Fibroblast of skin of right biceps (primary cell): ENCODE measurements at regions not wholly inside any gene's neighbourhood (a gene's known extent, or its start where the extent isn't known, plus 50 kb on each side); places are given as distances from the start of the nearest gene placed in this dataset.
"Not testable (repeated sequence)": the region's sequence is repeated elsewhere in the genome, so short reads cannot be mapped to it uniquely, and the experiment has no call there.

ENCODE experiments used
- DNase-seq: peaks from one replicate; pipeline ENCODE4 v3.0.0-alpha.2; 2013

DNA sequence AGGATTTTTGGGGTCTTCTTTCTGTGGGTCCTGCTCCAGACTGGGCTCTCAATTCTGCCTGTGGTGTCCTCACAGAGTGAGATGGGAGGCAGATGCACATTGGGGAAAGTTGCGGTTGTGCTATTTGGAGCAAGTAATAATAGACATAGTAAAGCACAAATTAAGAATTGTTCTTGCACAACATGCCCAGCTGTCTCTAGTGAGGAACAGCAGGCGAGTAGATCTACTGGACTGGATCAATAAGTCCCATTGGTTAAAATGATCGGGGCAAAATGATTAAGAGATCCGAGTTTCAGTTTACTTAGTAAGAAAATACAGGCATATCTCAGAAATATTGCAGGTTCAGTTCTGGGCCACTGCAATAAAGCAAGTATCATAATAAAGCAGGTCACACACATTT, 448.3 kb upstream of the PROX1 start:
- DNase-seq: no peak

- DNase-seq: no peak
Observed at GRCh38 chr1:213541641-213542040, 446.1 kb upstream of the PROX1 start.

DNA sequence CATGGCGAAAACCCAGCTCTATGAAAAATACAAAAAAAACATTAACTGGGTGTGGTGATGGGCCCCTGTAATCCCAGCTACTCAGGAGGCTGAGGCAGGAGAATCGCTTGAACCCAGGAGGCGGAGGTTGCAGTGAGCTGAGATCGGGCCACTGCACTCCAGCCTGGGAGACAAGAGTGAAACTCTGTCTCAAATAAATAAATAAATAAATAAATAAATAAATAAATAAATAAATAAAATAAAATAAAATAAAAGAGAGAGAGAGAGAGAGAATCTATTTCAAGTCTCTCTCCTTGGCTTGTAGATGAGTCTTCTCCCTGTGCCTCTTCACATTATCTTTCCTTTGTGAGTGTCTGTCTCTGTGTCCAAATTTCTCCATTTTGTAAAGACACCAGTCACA, 442.6 kb upstream of the PROX1 start:
- not testable (repeated sequence) for DNase-seq

- DNase-seq: no peak
Observed at GRCh38 chr1:213549982-213550381, 437.8 kb upstream of the PROX1 start.

DNA sequence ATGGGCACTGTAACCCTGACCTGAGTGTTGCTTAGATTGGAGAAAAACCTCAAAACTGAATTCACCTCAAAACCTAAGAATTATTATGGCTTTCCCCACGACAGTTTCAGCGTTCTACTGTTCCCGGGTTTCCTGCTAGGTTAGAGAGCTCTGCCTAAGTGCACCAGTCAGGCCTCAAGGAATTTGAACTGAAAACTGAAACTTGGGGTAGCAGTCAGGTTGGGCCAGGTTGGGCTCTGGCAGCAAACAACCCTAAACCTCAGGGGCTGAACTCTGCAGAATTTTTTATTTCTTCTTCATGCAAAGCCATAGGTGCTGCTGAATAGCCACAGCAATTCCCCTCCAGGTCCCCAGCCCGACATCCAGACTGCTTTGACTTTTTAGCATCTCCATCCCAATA, 437.0 kb upstream of the PROX1 start:
- DNase-seq: no peak

GRCh38 chr1:213552045-213552444, 435.7 kb upstream of the PROX1 start:
- no peak for DNase-seq

DNA sequence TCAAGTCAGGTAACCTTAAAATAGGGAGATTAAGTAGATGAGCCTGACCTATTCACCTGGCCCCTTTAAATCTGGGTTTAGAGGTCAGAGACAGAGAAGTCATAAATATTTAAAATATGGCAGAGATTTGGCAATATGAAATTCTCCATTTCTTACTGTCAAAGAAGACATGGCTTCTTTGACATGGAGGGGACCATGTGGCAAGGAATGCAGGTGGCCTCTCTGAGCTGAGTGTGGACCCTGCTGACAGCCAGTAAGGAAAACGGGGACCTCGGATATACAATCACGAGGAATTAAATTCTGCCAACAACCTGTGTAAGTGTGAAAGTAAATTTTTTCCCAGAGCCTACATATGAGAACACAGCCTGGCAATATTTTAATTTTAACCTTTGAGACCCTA, 427.5 kb upstream of the PROX1 start:
- no peak for DNase-seq

- DNase-seq: no peak
Observed at GRCh38 chr1:213561870-213562269, 425.9 kb upstream of the PROX1 start.

DNA sequence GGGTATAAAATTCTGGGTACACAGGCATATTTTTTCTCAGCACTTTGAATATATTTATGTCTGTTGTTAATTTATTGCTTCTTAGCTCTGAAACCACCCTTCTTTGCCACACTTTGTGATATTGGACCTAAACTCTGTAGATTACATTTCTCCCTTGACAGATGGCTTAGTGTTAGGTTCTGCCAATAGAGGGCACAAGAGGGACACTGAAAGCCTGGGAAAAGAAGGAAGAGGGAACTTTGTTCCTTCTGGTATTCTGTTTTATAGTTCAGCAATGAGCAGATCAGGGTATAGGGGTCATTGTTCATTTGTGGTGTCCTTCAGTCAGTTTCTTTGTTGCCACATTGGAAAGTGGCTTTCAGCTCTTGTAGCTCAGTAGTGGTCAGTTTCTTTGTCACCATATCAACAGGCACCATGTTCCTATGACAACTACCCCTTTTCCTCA, 423.5 kb upstream of the PROX1 start:
- DNase-seq: no peak

GRCh38 chr1:213568929-213569815, 418.6 kb upstream of the PROX1 start:
- DNase-seq: no peak

- DNase-seq: no peak
Observed at GRCh38 chr1:213569816-213570150, 418.0 kb upstream of the PROX1 start.

GRCh38 chr1:213570487-213570886, 417.3 kb upstream of the PROX1 start:
- no peak for DNase-seq

DNA sequence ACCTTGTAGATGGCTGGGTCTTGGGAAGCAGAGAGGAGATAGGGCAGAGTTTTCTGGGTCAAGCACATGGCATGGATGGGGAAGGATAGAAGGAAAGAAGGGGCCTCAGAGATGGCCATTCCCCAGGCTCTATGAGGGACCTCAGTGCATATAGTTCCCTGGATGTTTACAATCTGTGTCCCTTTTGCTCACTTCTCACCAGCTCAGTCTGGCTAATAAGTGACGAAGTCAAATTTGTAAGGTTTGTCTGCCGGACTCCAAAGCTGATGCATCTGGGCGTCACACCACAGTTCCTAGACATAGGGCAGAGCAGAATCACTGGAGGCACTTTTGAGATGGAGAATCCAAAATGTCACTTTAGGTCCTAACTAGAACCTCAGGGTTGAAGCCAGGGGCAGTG, 416.4 kb upstream of the PROX1 start:
- no peak for DNase-seq

GRCh38 chr1:213571843-213572242, 415.9 kb upstream of the PROX1 start:
- DNase-seq: no peak

DNA sequence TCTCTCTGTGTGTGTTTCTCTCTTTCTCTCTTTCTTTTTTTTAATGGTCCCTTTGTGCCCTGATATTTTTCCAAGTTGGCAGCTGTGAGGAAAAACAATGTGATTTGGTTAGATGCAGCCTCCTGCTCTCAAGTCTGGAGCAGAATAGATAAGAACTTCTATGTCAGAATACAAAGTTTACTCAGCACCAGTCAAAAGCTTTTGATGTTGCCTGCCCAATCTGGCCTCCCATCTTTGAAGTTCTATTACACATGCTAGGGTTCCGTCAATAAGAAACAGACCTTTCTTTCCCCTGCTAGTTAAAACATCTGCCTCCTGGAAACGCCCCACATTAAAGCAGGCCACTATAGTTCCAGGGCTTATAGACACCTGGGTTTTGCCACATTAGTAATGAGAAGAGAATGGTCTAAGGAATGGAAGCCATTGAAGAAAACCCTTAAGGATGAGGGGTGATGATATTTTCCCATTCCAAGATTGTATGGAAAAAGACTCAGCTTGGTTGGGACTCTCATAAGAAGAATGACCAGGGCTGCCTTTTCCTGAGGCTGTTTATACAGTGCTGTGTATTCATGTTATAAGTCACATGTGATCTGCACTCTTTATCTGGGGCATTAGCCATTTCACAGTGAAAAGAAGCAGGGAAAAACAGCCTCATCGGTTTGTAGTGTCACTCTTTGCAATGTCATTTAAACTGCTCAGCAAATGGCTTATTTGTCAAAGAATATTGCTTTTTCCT, 414.7 kb upstream of the PROX1 start:
- no peak for DNase-seq

- DNase-seq: no peak
Observed at GRCh38 chr1:213573648-213574009, 414.1 kb upstream of the PROX1 start.

DNA sequence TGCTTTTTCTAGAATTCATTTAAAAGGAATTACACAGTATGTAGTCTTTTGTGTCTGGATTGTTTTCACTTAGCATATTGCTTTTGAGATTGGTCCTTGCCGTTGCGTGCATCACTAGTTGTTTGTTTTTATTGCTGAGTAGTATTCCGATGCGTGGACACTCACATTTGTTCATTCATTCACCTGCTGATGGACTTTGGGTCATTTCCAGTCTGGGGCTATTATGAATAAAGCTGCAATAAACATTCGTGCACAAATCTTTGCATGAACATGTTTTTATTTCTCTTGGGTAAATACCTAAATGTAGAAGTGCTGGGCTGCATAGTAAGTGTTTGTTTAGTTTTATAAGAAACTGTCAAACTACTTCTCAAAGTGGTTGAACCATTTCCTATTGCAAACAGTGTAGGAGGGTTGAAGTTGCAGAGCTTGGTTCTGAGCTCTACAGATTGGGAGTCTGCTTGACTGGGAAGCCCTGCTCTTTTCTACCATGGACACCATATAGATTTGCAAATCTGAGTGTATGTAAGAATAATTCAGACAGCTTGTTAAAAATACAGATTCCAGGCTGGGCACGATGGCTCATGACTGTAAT, 404.7 kb upstream of the PROX1 start:
- no peak for DNase-seq

DNA sequence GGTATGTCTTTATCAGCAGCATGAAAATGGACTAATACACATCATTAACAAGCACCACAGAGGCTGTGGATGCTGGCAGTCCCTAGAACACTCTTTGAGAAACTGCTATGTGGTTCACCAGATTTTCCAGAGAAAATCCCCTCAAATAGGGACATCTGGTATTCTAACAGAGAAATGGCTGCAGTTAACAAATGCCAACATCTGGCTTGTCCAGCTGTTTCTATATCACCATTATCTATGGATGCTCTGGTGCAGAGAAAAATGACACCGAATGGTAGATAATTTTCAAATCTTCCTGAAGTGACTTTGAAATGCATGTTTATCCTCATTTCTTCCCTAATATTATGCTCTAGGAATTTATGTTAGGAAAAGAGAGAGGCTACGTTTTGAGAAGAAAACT, 403.5 kb upstream of the PROX1 start:
- no peak for DNase-seq

DNA sequence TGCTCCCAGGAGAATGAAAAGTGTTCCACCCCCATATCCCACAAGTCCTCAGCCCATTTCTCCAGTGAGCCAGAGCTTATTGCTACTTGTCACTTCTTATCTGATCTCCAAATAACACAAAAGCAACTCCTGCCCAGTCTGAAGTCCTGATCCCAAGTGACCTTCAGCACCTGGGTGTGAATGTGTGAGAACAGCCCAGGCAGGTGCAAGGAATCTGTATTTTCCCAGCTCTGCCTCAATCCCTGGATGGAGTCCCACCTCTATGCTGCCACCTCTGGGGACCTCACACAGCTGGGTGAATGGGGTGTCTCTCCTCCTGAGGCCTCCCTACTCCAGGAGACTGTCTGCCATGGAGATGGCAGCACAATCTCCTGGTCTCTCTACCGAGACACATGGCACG, 402.4 kb upstream of the PROX1 start:
- DNase-seq: no peak

DNA sequence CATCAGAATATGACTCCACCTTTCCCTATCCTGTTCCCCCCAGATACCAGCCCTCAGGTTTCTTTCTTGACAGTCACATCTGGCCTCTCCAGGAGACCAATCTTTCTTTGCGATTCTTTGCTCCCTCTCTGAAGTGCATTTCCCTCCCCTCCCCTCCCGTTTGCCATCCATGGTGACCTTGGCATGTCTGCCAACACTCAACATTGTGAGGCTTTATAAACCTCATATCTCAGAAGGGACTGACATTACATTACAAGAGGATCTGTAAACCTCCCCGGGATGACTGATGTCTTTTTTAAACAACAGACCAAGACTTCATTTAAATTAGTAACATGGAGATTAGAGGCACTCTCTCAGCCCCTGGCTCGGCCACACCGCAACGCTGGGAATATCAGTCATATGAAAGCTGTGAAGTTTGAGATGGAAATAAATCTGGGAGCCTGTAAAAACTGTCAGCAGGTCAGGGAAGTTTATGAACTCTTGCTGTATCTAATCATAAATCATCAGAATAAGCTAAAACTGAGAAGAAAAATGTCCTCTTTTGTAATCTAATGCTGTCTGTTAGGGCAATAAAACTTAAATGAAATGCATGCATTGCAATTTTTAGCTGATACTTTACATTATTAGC, 401.7 kb upstream of the PROX1 start:
- DNase-seq: no peak

DNA sequence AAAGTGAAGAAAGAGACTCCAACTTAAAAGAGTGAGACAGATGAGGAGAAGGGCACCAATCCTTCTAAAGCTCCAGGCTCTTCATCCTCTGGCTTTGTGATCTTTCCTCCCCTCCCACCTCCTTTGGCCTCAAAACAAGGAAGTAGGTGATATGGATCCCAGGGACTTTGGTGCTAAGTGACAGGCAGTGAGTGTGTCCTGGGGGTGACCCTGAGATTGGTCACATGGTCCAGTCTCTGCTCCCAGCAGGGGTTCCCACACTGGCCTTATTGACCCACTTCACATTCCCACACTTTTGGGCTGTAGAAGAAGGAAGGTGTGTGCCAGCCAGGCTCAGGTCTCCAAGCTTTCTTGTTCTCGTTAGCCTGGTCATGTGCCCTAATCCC, 401.2 kb upstream of the PROX1 start:
- DNase-seq: no peak

DNA sequence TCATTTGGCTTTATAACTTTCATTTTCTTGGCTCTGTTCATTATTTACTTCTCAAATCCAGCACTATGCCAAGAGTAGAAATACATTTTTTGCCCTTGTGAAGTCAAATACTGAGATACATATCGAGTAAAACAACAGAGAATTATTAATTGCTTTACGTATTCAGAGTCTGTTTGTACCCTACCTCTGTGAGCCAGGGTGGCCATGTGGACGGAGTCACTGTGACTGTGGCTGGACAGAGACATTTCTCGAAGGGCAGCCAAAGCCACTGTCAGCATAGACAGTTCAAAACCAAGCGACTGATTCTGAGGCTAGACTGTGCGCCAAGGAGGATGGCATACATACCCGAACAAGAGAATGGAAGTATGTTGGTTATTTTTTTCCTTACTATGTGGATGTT, 391.0 kb upstream of the PROX1 start:
- no peak for DNase-seq

GRCh38 chr1:213598263-213598662, 389.5 kb upstream of the PROX1 start:
- DNase-seq: no peak

- no peak for DNase-seq
Observed at GRCh38 chr1:213600879-213601278, 386.9 kb upstream of the PROX1 start.
